HG02610 (cell line): ENCODE measurements at regions not wholly inside any gene's neighbourhood (a gene's known extent, or its start where the extent isn't known, plus 50 kb on each side); places are given as distances from the start of the nearest gene placed in this dataset.
A peak's percentile ranks its signal among the peaks of the same experiment; 100 is the strongest.
"Not testable (repeated sequence)": the region's sequence is repeated elsewhere in the genome, so short reads cannot be mapped to it uniquely, and the experiment has no call there.

Experiments used
- ATAC-seq: cut with Tn5 transposase; IDR thresholded peaks from one replicate; pipeline ENCODE4 v1.9.1; 2021; ENCODE audit warnings: mild to moderate bottlenecking, moderate library complexity; ENCODE audit not compliant: unreplicated experiment

DNA sequence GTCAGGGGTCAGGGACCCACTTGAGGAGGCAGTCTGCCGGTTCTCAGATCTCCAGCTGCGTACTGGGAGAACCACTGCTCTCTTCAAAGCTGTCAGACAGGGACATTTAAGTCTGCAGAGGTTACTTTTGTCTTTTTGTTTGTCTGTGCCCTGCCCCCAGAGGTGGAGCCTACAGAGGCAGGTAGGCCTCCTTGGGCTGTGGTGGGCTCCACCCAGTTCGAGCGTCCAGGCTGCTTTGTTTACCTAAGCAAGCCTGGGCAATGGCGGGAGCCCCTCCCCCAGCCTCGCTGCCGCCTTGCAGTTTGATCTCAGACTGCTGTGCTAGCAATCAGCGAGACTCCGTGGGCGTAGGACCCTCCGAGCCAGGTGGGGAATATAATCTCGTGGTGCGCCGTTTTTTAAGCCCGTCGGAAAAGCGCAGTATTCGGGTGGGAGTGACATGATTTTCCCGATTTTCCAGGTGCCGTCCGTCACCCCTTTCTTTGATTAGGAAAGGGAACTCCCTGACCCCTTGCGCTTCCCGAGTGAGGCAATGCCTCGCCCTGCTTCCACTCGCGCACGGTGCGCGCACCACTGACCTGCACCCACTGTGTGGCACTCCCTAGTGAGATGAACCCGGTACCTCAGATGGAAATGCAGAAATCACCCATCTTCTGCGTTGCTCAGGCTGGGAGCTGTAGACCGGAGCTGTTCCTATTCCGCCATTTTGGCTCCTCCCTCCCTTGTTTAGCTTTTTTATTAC lies 268.6 kb upstream of the SATB1 start:
- ATAC-seq, result not testable (repeated sequence)

DNA sequence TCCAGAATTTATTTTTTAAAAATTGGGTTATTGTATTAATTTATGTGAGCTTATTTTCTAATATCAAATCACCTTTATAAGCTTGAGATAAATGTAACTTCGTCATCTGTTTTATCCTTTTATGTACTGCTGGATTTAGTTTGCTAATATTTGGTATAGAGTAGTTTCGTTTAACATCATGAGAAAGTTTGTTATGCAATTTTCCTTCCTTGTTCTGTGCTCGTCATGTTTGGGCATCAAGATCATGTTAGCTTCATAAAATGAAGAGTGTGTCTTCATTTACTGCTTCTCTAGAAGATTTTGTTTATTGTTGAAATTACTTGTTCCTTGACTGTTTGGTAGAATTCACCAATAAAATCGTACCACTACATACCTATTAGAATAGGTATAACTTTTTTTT lies 262.1 kb upstream of the SATB1 start:
- ATAC-seq, result no peak

DNA sequence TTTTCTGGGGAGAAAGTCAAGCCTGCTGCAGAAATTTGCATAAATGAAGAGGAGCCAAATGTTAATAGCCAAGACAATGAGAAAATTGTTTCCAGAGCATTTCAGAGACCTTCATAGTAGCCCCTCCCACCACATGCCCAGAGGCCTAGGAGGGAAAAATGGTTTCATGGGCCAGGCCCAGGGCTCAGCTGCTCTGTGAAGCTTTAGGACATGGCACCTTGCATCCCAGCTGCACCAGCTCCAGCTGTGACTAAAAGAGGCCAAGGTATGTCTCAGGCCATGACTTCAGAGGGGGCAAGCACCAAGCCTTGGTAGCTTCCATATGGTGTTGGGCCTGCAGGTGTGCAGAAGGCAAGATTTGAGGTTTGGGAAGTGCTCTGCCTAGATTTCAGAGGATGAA lies 258.8 kb upstream of the SATB1 start:
- no peak for ATAC-seq

DNA sequence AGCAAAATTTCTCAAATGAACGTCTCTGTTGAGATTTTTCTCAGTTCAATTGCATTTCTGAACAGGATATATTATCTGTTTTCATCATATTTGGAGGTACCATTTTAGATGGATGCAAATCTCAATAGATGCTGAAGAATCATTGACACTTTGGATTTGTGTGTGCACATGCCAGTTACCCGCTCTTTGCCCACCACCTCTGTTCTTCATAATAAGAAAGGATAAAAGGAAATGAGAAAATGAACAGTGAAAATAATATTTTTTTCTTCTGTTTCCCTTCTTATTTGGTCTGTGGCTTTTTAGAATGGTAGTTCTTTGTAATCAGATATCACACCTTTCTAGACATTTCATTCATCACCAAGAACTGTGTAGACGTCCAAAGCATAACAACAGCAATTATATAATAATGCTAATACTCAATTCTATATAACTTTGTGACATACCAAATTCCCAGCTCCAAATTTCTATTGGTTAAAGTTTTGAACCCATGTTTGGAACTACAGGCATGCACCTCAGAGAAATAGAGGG lies 256.7 kb upstream of the SATB1 start:
- ATAC-seq, result no peak

DNA sequence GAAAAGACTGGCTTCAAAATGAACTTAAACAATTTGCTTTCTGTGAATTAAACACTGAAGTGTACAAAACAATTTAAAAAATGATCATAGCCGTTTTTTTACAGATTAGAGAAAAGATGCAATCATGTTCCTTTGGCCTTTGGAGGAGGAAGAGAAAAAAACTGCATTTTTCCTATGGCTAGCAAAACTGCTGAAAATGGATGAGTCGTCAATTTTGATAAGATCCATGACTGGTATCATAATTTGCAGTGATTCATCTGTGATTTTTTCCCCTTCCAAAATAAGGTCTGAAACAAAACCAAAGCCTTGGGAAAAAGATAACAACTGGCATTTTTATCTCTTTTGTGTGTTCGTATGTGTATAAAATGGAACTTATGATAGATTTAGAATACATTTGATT lies 255.6 kb upstream of the SATB1 start:
- ATAC-seq, result no peak

DNA sequence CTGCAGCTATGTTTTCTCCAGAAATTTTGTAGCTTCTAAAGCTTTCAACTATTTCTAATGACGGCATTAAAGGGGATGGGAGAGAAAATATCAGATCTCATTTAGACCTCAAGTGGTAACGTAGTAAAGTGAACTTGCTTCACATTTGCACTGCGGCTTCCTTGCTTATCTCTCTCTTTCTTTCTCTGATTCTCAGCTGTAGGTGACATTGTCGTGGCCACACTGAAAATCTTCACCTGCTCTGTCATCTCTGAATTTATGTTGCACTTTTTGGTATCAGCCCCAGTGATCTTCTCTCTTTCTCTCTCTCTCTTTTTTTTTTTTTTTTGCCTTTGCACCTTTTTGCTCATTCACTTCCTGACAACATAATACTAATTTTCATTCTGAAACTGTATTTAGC lies 254.1 kb upstream of the SATB1 start:
- peak; percentile 43 for ATAC-seq

DNA sequence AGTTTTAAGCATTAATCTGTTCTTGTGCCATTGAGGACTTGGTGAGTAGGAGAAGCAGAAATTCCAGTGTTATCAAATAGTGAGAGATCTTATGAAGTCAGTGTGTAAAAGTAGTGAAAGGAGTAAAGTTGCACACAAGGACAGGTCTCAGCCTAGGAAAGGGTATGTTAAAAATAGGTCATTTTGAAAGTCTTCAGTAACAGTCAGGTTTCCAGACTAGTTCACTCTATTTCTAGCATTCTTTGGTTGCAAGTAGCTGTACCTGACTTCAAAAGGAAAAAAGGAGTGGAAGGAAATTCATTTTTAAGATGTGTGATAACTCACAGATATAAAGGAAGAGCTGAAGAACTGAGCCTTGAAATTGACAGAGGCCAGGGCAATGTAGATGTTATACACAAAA lies 250.1 kb upstream of the SATB1 start:
- ATAC-seq, result no peak

DNA sequence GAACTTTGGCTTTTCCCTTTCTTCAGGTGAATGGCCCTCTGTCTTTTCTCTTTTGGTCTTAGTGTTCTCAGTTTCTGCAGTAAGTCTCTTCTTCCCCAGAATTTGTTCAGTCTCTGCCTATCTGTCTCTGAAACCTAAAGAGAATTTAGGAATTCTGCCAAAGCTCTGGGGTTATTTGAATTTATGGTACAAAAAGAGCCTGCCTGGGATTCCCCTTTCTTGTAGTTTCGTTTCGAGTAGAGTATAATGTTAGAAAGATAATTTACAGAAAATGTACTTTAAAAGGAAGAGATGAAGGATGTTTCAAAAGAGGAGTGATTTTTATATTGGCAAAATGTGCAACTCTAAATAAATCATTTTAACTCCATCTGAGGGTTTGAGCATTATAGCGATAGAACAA lies 247.4 kb upstream of the SATB1 start:
- ATAC-seq, result peak; percentile 57

DNA sequence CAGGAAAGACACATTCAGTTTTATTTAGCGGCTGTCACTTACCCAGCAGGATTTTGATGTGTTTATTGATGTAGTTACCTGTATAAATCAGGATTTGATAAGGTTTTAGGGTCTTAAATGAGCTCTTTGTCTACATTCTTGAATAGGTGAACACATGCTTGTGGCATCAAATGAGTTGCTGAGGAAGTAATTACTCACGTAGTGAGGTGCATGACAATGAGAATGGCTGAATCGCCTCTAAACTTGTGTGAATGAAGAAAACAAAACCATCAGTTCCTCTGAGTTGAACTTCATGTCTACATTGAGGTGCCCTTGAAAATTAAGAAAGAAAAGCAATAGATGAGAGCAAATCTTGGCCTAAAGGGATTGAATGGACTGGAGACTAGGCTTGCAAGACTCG lies 245.6 kb upstream of the SATB1 start:
- ATAC-seq, result no peak

DNA sequence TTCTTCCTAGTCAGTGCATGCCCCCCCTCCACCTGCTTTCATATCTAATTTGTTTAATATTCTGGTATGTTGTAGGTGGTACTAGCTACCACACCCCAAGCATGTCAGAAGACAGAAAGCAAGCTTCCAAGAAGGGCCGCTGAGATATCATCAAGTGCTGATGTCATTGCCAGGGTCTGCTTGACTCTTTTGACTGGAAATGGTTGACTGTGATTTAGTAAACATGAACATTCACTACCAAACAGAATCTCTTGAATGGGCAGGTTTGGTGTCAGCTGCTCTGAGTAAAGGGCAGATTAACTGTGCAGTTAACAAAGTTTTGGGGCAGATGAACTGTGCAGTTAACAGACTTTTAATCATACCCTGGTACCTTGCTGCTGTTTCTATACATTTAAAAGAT lies 244.2 kb upstream of the SATB1 start:
- ATAC-seq, result no peak

DNA sequence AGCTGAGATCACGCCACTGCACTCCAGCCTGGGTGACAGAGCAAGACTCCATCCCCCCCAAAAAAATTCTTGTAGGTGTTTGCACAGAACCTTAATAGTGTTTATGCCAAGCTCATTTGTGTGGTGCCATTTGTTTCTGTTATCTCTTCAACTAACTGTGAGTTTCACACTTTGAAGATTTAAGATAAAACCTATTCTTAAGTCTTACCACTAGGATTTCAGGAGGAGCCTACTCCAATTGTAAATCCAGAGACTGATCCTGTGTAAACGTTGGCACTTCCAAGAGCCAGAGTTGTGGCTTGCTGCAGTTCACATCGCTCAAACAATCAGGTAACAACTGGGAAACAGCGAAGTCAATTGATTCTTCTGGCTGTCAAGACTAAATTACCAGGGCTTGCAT lies 242.4 kb upstream of the SATB1 start:
- ATAC-seq, result no peak

DNA sequence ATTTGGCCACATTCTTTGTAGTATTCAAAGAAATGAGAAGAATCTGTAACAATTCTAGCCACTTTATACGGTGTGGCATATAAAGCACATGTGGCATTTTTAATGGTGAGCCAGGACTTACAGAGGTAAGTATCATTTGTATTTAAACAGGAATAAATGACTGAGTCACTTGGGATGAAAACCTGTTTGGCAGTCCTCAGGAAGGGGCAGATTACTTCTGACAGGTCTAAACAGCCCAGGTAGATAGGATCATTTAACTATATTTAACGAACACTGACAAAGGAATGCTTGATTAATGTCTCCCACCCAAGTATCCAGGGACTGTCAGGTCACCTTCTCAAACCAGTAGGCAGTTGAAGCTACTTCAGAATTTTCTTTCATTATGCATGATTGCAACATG lies 241.5 kb upstream of the SATB1 start:
- no peak for ATAC-seq

DNA sequence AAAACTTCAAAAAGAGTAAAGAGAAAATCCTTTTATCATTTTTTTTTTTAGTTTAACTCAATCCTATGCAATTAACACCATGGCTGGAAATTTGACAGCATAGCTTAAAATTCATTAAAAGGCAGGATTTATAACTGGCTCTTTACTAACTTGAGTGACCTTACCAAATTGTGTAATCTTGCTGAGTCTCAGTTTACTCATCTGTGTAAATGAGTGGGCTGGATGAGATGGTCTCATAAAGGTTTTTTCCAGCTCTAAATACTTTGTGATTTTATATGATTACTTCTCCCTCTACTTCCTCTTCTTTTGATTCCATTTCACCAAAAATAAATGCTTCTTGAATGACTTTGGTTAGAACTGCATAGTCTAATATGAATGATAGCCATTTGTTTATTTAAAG lies 234.9 kb upstream of the SATB1 start:
- no peak for ATAC-seq

DNA sequence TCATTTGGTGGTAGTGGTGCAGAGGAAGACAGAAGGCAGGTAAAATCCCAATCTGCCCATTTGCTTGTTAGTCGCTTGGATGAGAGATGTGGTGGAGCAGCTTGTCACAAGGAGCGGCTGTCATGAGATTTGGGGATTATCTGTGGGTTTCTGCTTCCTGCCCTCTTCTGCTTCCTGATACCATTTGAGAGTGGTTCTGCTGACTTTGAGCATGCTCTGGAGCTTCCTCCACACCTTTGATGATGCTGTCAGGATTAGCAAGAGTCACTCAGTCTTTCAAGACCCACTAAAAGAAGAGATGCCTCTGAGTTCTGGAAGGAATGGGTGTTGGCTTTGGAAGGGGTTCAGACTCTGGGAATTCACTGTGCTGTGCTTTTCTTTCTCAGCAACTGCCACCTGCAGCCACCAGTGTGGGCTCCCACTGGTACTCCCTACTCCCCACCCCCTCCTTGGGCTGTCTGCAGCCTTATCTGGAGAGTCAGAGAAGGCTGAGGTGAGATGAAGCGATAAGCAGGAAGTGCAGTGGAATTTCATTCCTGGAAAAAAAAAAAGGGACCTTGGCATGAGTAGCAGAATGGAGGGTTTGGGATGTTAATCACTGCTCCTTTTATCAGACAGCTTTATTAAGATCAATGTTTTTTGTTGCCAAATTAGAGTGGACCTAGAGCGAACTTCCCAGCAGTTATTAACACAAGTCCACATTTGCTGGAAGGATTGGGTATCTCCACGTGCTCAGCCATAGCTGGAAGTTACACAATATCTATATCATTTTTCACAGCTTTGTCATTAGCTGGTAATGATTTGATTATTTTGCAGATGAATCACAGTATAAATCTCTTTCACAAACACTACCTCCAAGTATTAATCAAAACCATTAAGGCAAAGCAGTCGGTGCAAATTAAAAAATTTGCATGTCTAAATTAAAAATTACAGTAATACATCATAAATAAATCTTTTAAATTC lies 233.0 kb upstream of the SATB1 start:
- ATAC-seq, result no peak

DNA sequence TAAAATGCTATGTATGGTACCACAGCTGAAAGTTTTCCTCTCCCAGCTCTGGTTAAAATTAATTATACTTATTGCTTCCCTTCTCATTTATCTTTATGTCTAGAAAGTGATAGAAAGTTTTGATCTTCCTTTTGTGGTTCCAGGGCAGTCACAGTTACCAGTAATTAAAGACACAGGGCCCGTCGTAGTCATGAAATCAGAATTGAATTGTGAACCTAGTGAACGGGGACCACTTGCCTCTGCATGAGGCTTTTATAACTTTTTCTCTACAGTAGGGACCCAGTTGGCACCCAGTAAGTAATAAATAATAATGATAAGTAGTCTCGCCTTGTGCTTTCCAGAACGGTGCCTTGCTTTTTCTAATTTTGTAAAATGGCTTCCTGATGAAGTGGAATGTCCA lies 231.7 kb upstream of the SATB1 start:
- ATAC-seq, result no peak

DNA sequence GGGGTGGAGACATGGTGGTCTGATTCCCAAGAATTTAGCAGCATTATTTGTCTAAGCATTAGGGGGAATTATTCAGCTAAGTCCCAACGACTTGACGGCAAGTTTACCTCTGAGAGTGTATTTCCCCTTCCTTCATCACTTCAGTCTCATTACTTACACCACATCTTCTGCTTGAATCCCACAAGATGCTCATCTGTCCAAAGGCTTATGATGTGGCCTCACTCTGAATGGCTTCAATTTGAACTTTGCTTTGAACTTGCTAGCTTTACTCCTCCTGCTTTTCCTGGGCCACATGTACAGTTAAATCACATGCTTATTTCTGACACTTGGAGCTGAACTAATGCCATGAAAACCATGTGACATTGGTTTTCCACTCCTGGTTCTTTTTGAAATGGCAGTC lies 231.3 kb upstream of the SATB1 start:
- ATAC-seq, result no peak

DNA sequence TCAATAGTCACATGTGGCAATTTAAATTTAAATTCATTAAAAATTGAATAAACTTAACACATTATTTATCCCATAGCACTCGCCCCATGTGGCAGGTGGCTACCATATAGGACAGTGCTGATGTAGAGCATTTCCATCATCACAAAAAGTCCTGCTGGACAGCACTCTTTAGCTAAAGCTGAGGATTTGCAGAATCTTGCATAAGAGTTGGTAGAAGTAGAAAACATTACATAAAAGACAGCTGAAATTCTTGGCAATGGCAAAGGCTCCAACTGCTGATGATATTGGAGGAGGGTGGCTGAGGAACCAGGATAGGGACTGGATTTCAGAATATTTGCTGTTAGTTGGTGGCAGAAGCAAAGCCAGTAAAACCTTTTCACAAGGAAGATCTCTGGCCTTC lies 230.7 kb upstream of the SATB1 start:
- ATAC-seq, result no peak

DNA sequence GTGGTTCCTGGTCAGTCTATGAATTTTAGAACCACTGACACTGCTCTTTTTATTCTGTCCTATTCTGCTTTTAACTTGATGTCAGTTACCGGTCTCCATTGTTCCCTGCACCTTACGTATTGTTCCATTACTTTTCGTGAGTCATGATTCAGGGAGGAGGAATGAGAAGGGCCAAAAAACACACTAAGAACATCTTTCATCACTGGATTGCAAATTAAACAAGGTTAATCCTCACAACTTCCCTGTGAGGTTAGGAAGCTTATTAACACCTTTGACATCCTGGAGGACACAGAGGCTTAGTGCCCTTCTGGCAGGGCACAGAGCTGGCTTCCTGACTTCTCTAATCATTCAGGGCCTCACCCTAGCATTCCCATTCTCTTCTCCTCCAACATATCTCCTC lies 227.6 kb upstream of the SATB1 start:
- ATAC-seq, result no peak

DNA sequence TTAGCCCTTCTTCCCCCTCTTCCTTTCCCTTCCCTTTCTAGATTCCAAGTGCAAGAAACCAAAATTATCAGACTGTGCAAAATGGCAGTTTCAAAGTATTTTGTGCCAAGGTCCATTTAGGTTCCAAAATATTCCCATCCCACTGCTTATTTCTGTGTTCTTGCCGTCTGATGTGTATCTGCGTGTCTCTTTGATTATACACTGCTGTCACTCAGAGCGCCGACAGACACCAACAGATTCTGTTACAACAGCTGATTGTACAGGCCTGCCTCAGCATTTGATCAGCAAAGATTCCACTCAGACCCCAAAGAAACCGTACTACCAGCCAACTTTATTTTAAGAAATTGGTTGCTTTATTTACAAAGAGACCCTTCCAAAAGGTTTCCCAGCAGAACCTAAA lies 225.6 kb upstream of the SATB1 start:
- no peak for ATAC-seq

DNA sequence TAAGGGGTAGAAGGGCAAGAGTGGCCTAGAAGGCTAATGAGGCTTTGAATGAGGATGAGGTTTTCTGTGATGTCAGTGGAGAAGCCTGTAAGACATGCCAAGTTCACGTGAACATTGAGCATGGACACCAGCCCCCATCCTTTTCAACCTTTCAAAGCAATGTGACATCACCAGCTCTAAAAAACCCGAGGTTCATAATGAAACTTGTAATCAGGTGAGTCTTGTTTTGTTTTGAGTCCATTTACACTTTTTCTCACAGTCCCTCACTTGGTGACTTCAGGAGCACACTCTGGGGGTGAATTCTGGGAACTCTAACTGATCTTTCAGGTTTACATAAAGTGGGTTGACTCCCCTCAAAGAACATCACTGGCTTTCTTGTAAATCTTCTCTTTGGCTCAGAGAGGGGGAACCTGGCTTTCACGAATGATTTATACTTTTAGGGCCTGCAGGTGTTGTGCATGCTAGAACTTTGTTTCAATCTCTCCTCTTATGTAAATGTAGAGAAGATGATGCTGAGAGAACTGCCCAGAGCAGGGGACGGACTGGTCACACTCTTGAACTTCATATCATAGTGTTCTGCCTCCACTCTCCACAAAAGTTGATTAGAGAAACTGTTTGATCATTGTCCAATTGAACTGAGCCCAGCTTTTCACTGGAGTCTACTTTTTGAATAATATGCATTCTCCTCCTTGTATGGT lies 224.7 kb upstream of the SATB1 start:
- peak; percentile 94 for ATAC-seq

DNA sequence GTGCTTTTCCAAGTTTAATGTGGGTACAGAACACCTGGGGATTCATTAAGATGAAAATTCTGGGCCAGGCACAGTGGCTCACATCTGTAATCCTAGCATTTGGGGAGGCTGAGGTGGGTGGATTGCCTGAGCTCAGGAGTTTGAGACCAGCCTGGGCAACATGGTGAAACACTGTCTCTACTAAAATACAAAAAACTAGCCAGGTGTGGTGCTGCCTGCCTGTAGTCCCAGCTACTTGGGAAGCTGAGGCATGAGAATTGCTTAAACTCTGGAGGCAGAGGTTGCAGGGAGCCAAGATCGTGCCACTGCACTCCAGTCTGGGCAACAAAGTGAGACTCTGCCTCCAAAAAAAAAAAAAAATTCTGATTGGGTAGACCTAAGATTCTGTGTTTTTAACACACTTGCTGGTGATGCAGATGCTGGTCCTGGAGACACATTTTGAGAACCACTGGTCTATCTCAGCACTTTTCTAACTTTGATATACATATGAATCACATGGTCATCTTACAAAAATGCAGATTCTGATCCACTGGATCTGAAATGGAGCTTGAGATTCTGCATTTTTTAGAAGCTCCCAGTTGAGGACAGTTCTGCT lies 223.8 kb upstream of the SATB1 start:
- ATAC-seq, result no peak
